GM12878 (cell line): ENCODE measurements at regions not wholly inside any gene's neighbourhood (a gene's known extent, or its start where the extent isn't known, plus 50 kb on each side); places are given as distances from the start of the nearest gene placed in this dataset.

Experiments
- ATAC-seq: fragments of 200-7000 bp; cut with Tn5 transposase; 3 replicates; pipeline ENCODE4 v1.9.1; 2020; ENCODE audit warnings: mild to moderate bottlenecking, moderate library complexity
- BruUV-seq: library from RNA; stranded (reverse); fragments of 400-500 nt; replicated peaks from 2 replicates; lab custom pipeline; 2021; lab: Mats Ljungman, UMichigan
- CTCF ChIA-PET: fragments of 300-600 bp; sonication (Branson Sonifier 250); formaldehyde crosslinking; extraction: SDS; loops from one replicate; lab custom pipeline; 2021; ENCODE audit warnings: inconsistent platforms; lab: Yijun Ruan, JAX
- POLR2A ChIA-PET: fragments of 350-600 bp; formaldehyde crosslinking; extraction: SDS; loops from one replicate; lab custom pipeline; 2021; ENCODE audit warnings: inconsistent platforms; lab: Charles Lee
- RAD21 ChIA-PET: fragments of 300-600 bp; sonication (Branson Sonifier 250); formaldehyde crosslinking; loops from one replicate; lab custom pipeline; 2023; ENCODE audit warnings: antibody characterized with exemption; ENCODE audit not compliant: unreplicated experiment; lab: Charles Lee
- SMC1A ChIA-PET: fragments of 300-600 bp; sonication (Branson Sonifier 250); formaldehyde crosslinking; loops from one replicate; lab custom pipeline; 2023; ENCODE audit not compliant: unreplicated experiment, uncharacterized antibody; lab: Charles Lee
- DNase-seq: peaks from one replicate; pipeline ENCODE4 v3.0.0-alpha.2; 2011; ENCODE audit warnings: low read depth, low spot score
- FAIRE-seq: peaks from 3 replicates; lab custom pipeline; 2011; peaks lifted over from hg19 to GRCh38; lab: Jason Lieb, UNC
- H2AFZ ChIP-seq: 2 replicates; pipeline ENCODE4 v1.6.0; 2011; ENCODE audit warnings: low read depth, low read length, control low read depth; ENCODE audit not compliant: control insufficient read depth
- H3K27ac ChIP-seq: 2 replicates; pipeline ENCODE4 v1.5.1; 2011; ENCODE audit warnings: control low read depth; ENCODE audit not compliant: control insufficient read depth, insufficient read depth
- H3K27me3 ChIP-seq, 2 experiments: replicated peaks in 1 of 2; 2 replicates each; pipeline versions ENCODE4 v1.6.0 to v1.6.1; 2011; ENCODE audit warnings: low read length in 1 of 2; ENCODE audit not compliant: control insufficient read depth in 2 of 2, insufficient read depth in 2 of 2
- H3K36me3 ChIP-seq, 2 experiments: 2 replicates each; pipeline ENCODE4 v1.5.1; 2011; ENCODE audit warnings: low read length in 1 of 2; ENCODE audit not compliant: control insufficient read depth in 2 of 2, insufficient read depth in 2 of 2
- H3K4me1 ChIP-seq: 2 replicates; pipeline ENCODE4 v1.6.1; 2011; ENCODE audit warnings: mild to moderate bottlenecking, low read length, moderate library complexity, mixed read lengths; ENCODE audit not compliant: control insufficient read depth, insufficient read depth
- H3K4me2 ChIP-seq: 2 replicates; pipeline ENCODE4 v1.6.0; 2011; ENCODE audit warnings: control low read depth; ENCODE audit not compliant: control insufficient read depth, insufficient read depth
- H3K4me3 ChIP-seq: fragments of 200-600 bp; sonication (generic); 2 replicates; pipeline ENCODE4 v1.5.1; 2016
- H3K79me2 ChIP-seq: 2 replicates; pipeline ENCODE4 v1.6.0; 2011; ENCODE audit warnings: low read length; ENCODE audit not compliant: control insufficient read depth, insufficient read depth
- H3K9ac ChIP-seq: 2 replicates; pipeline ENCODE4 v1.8.0; 2011; ENCODE audit warnings: low read length, control low read depth, mixed read lengths; ENCODE audit not compliant: control insufficient read depth, insufficient read depth
- H3K9me3 ChIP-seq: replicated peaks from 3 replicates; pipeline ENCODE4 v1.5.1; 2011; ENCODE audit warnings: mild to moderate bottlenecking, low read length; ENCODE audit not compliant: control insufficient read depth, insufficient read depth
- H4K20me1 ChIP-seq: 2 replicates; pipeline ENCODE4 v1.6.0; 2011; ENCODE audit not compliant: control insufficient read depth, insufficient read depth
- BACH1 ChIP-seq: fragments of 450-650 bp; IDR thresholded peaks from 2 replicates; pipeline ENCODE4 v1.6.1; 2017; ENCODE audit warnings: mild to moderate bottlenecking, borderline replicate concordance
- BRCA1 ChIP-seq: IDR thresholded peaks from 2 replicates; pipeline ENCODE4 v1.6.1; 2011; ENCODE audit warnings: low read depth, low read length, improper control_type of control experiment
- EZH2 ChIP-seq: IDR thresholded peaks from 2 replicates; pipeline ENCODE4 v1.6.1; 2012; ENCODE audit warnings: low read depth, mild to moderate bottlenecking, control low read depth, inconsistent platforms, low read length, borderline replicate concordance; ENCODE audit not compliant: control insufficient read depth
- GATAD2B ChIP-seq: fragments of 450-650 bp; conservative IDR thresholded peaks from 2 replicates; pipeline ENCODE4 v1.6.1; 2017; ENCODE audit warnings: low read depth, mild to moderate bottlenecking, moderate library complexity
- HDAC2 ChIP-seq: fragments of 200-600 bp; sonication (generic); IDR thresholded peaks from 2 replicates; pipeline ENCODE4 v1.6.1; 2017
- HDAC6 ChIP-seq: fragments of 200-600 bp; sonication (generic); IDR thresholded peaks from one replicate; pipeline ENCODE4 v1.8.0; 2017; ENCODE audit warnings: antibody characterized with exemption; ENCODE audit not compliant: unreplicated experiment
- IKZF2 ChIP-seq, 2 experiments: fragments of 450-650 bp; IDR thresholded peaks; 2 replicates each; pipeline ENCODE4 v1.6.1; 2017; ENCODE audit warnings: mild to moderate bottlenecking in 2 of 2, moderate library complexity in 2 of 2
- JUND ChIP-seq: IDR thresholded peaks from 2 replicates; pipeline ENCODE4 v1.6.1; 2012; ENCODE audit warnings: low read depth, mild to moderate bottlenecking, low read length, improper control_type of control experiment, moderate library complexity
- MEF2B ChIP-seq: fragments of 450-650 bp; IDR thresholded peaks from 2 replicates; pipeline ENCODE4 v1.6.1; 2018; ENCODE audit warnings: mild to moderate bottlenecking, moderate library complexity; ENCODE audit not compliant: partially characterized antibody, poor library complexity, severe bottlenecking
- RAD51 ChIP-seq: fragments of 450-650 bp; IDR thresholded peaks from 2 replicates; pipeline ENCODE4 v1.6.1; 2016; ENCODE audit warnings: moderate library complexity, mild to moderate bottlenecking, inconsistent platforms
- RBBP5 ChIP-seq: fragments of 200-600 bp; sonication (generic); conservative IDR thresholded peaks from 2 replicates; pipeline ENCODE4 v1.6.1; 2016
- RCOR1 ChIP-seq: conservative IDR thresholded peaks from 2 replicates; pipeline ENCODE4 v1.6.1; 2012; ENCODE audit warnings: low read depth, low read length, improper control_type of control experiment
- SIX5 ChIP-seq: IDR thresholded peaks from 2 replicates; pipeline ENCODE4 v1.6.1; 2011; ENCODE audit warnings: mild to moderate bottlenecking, low read depth, low read length, moderate library complexity; ENCODE audit not compliant: severe bottlenecking
- SMC3 ChIP-seq: IDR thresholded peaks from 2 replicates; pipeline ENCODE4 v1.6.1; 2011; ENCODE audit warnings: low read length, improper control_type of control experiment, borderline replicate concordance
- SUPT20H ChIP-seq: IDR thresholded peaks from 2 replicates; pipeline ENCODE4 v1.6.1; 2011; ENCODE audit warnings: low read depth, mild to moderate bottlenecking, low read length, moderate library complexity, borderline replicate concordance; ENCODE audit not compliant: control insufficient read depth
- TARDBP ChIP-seq: IDR thresholded peaks from 2 replicates; pipeline ENCODE4 v1.6.1; 2016; ENCODE audit warnings: borderline replicate concordance
- ZNF217 ChIP-seq: fragments of 450-650 bp; IDR thresholded peaks from 2 replicates; pipeline ENCODE4 v1.6.1; 2017; ENCODE audit warnings: antibody characterized with exemption, mild to moderate bottlenecking
- WGBS: methylation state at CpG from one replicate; pipeline ENCODE4 v1.1.6; 2016; ENCODE audit warnings: low lambda C conversion rate; ENCODE audit not compliant: insufficient replicate concordance, insufficient coverage; ENCODE audit errors: missing lambda C conversion rate; 5-methylcytosine and 5-hydroxymethylcytosine counted together
- in situ Hi-C: fragments of 300-500 bp; cut with MboI; formaldehyde crosslinking; loops from 9 replicates; pipeline ENCODE4 v1.14.3; 2018; ENCODE audit warnings: mixed read lengths
- intact Hi-C: fragments of 100-400 bp; cut with micrococcal nuclease; formaldehyde crosslinking; loops from one replicate; pipeline ENCODE4 v1.14.2; 2022; ENCODE audit not compliant: unreplicated experiment
- TF ChIP-seq, protein P1 (sequence below): IDR thresholded peaks from 2 replicates; pipeline ENCODE4 v1.6.1; 2012; ENCODE audit warnings: low read depth, low read length, improper control_type of control experiment
- TF ChIP-seq, protein P2 (sequence below): IDR thresholded peaks from 2 replicates; pipeline ENCODE4 v1.6.1; 2011; ENCODE audit warnings: mild to moderate bottlenecking, low read depth, low read length, moderate library complexity; ENCODE audit not compliant: insufficient replicate concordance

DNA sequence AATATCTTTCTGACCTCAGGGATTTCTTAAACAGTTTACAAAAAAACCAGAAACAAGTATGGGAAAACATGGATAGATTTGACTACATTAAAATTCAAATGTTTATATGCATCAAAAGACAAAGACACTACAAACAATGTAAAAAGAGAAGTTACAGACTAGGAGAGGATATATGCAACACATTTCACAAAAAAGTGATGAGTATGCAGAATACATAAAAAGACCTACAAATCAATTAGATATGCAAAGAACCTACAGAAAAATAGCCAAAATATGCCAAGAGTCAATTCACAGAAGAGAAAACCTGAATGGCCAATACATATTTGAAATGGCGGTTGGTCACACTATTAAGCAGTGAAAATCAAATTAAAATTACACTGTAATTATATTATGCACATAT, 175.0 kb downstream of the FOXD2 start:
- no peaks in the 10 kb centered on the region for H3K36me3 ChIP-seq
- no peaks in the 10 kb centered on the region for H3K27me3 ChIP-seq
- no peak overlapping the region for H3K4me3 ChIP-seq
- ChIA-PET CTCF (no interaction called here), RAD21 (interaction anchor here (0.8 kb wide), 1 partner anchor 224 kb away, joined by 3 read pairs; no protein-coding TSS in a partner anchor), POLR2A (no interaction called here), SMC1A (no interaction called here)
- BruUV-seq: no TSS peak
- no peaks in the 10 kb centered on the region; the same call in 2 of the 3 replicates for H3K9me3 ChIP-seq
- in situ Hi-C loops (no loop called here), intact Hi-C loops (no loop called here)
- no peaks in the 10 kb centered on the region for H3K4me1 ChIP-seq
- H3K9ac ChIP-seq: no peak overlapping the region
- FAIRE-seq: no peak
- 50% methylated on average over 1 of the region's 1 CpG for WGBS
- no peak overlapping the region for H3K27ac ChIP-seq
- no peaks in the 10 kb centered on the region for H3K79me2 ChIP-seq
- ATAC-seq: no peak
- H2AFZ ChIP-seq: no peak overlapping the region
- H4K20me1 ChIP-seq: no peaks in the 10 kb centered on the region
- DNase-seq: no peak
- TF ChIP-seq IKZF2 (IDR thresholded peaks at IDR 0.05) (no peak), MEF2B (no peak), ZNF217 (no peak), RAD51 (no peak), GATAD2B (no peak), RBBP5 (no peak), SIX5 (no peak), RCOR1 (no peak), HDAC2 (no peak), BRCA1 (no peak), JUND (no peak)
- H3K4me2 ChIP-seq: no peak overlapping the region

DNA sequence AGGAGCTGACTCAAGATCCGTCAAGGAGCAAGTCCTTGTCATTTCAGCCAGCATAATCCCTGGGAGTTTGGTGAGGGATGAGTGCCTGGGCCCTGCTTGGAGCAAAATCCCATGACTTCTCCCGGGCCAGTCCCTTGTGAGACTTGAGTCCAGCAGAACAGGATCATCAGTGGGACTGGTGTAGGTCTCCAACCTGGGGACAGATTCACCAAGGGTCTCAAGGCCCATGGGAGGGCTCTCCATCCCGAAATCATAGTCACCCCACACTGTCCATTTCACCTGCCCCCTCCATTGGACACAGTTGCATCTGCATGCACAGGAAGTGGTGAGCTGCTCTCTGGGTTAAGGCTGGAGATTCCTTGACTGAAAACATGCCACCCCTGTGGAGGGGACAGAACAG, 178.2 kb downstream of the FOXD2 start:
- Histone ChIP-seq H3K4me2 (no peak overlapping the region), H3K4me3 (no peak overlapping the region), H3K27me3 (no peaks in the 10 kb centered on the region), H3K9me3 (no peaks in the 10 kb centered on the region), H3K79me2 (no peaks in the 10 kb centered on the region), H3K36me3 (no peaks in the 10 kb centered on the region), H3K9ac (no peak overlapping the region), H3K4me1 (no peaks in the 10 kb centered on the region), H4K20me1 (no peaks in the 10 kb centered on the region), H2AFZ (no peak overlapping the region), H3K27ac (no peak overlapping the region)
- POLR2A ChIA-PET: no interaction called here
- RAD21 ChIA-PET: no interaction called here
- in situ Hi-C loops (no loop called here), intact Hi-C loops (no loop called here)
- SMC1A ChIA-PET: no interaction called here
- WGBS: 8% methylated on average over 3 of the region's 3 CpGs
- DNase-seq: no peak
- FAIRE-seq: no peak
- CTCF ChIA-PET: no interaction called here
- no TSS peak for BruUV-seq
- no peak for ATAC-seq
- no peak for TF ChIP-seq TARDBP
- TF ChIP-seq, protein P1, sequence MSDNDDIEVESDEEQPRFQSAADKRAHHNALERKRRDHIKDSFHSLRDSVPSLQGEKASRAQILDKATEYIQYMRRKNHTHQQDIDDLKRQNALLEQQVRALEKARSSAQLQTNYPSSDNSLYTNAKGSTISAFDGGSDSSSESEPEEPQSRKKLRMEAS: no peak
- no peak for TF ChIP-seq SUPT20H
- TF ChIP-seq BACH1: no peak
- TF ChIP-seq SMC3: no peak
- TF ChIP-seq EZH2: no peak
- TF ChIP-seq, protein P2, sequence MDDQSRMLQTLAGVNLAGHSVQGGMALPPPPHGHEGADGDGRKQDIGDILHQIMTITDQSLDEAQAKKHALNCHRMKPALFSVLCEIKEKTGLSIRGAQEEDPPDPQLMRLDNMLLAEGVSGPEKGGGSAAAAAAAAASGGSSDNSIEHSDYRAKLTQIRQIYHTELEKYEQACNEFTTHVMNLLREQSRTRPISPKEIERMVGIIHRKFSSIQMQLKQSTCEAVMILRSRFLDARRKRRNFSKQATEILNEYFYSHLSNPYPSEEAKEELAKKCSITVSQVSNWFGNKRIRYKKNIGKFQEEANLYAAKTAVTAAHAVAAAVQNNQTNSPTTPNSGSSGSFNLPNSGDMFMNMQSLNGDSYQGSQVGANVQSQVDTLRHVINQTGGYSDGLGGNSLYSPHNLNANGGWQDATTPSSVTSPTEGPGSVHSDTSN: no peak
- no peak for TF ChIP-seq HDAC6
